Activated CD4-positive, alpha-beta memory T cell treated with anti-CD3 and anti-CD28 coated beads, Interleukin-2, amount 10 ng/mL, durations not matched to agents 7 days and 5 days (primary cell): ENCODE measurements at regions not wholly inside any gene's neighbourhood (a gene's known extent, or its start where the extent isn't known, plus 50 kb on each side); places are given as distances from the start of the nearest gene placed in this dataset.
"Not testable (repeated sequence)": the region's sequence is repeated elsewhere in the genome, so short reads cannot be mapped to it uniquely, and the experiment has no call there.

Source experiments
- CTCF ChIA-PET: fragments of 350-600 bp; sonication (Branson Sonifier 250); formaldehyde crosslinking; loops from one replicate; lab custom pipeline; 2021; ENCODE audit warnings: antibody characterized with exemption, inconsistent platforms; lab: Charles Lee
- POLR2A ChIA-PET: fragments of 350-600 bp; sonication (Branson Sonifier 250); formaldehyde crosslinking; loops from one replicate; lab custom pipeline; 2021; ENCODE audit warnings: antibody characterized with exemption; lab: Charles Lee
- DNase-seq: peaks from one replicate; pipeline ENCODE4 v3.0.0-alpha.2; 2020
- H3K27ac Mint-ChIP-seq: one replicate; pipeline ENCODE4 v1.8.0; 2021; ENCODE audit warnings: mild to moderate bottlenecking, mixed read lengths
- H3K27me3 Mint-ChIP-seq: one replicate; pipeline ENCODE4 v1.8.0; 2021; ENCODE audit warnings: mixed read lengths
- H3K36me3 Mint-ChIP-seq: one replicate; pipeline ENCODE4 v1.8.0; 2021; ENCODE audit warnings: low read depth, mixed read lengths
- H3K4me1 Mint-ChIP-seq: one replicate; pipeline ENCODE4 v1.8.0; 2021; ENCODE audit warnings: mixed read lengths
- H3K4me3 Mint-ChIP-seq: one replicate; pipeline ENCODE4 v1.8.0; 2021; ENCODE audit warnings: mild to moderate bottlenecking, mixed read lengths
- H3K9me3 Mint-ChIP-seq: one replicate; pipeline ENCODE4 v1.8.0; 2021; ENCODE audit warnings: mixed read lengths

GRCh38 chr4:128458816-128459215 is 171.2 kb upstream of the PGRMC2 start:
- Mint-ChIP-seq H3K27me3 (no peaks in the 10 kb centered on the region), H3K9me3 (no peaks in the 10 kb centered on the region), H3K36me3 (no peaks in the 10 kb centered on the region), H3K4me1 (peaks cover 2% of the 10 kb centered on the region), H3K27ac (no peak overlapping the region), H3K4me3 (no peak overlapping the region)
- no peak for DNase-seq
- POLR2A ChIA-PET: no interaction called here
- CTCF ChIA-PET: no interaction called here

- Mint-ChIP-seq H3K27me3 (peaks cover 1% of the 10 kb centered on the region), H3K27ac (no peak overlapping the region), H3K36me3 (no peaks in the 10 kb centered on the region), H3K4me3 (no peak overlapping the region), H3K4me1 (peaks cover 4% of the 10 kb centered on the region), H3K9me3 (no peaks in the 10 kb centered on the region)
- no peak for DNase-seq
- POLR2A ChIA-PET: no interaction called here
- CTCF ChIA-PET: no interaction called here
Observed at GRCh38 chr4:128457726-128458125, 170.1 kb upstream of the PGRMC2 start.

GRCh38 chr4:128456171-128456570 is 168.6 kb upstream of the PGRMC2 start:
- Mint-ChIP-seq H3K27me3 (peaks cover 1% of the 10 kb centered on the region), H3K27ac (no peak overlapping the region), H3K36me3 (no peaks in the 10 kb centered on the region), H3K4me3 (no peak overlapping the region), H3K9me3 (no peaks in the 10 kb centered on the region), H3K4me1 (peaks cover 4% of the 10 kb centered on the region)
- ChIA-PET POLR2A (no interaction called here), CTCF (interaction anchor here (0.5 to 1.5 kb wide), 2 partner anchors 107 to 264 kb away, joined by 3 to 4 read pairs; no protein-coding TSS in a partner anchor)
- no peak for DNase-seq

GRCh38 chr4:128455480-128455879 is 167.9 kb upstream of the PGRMC2 start:
- Mint-ChIP-seq H3K4me3 (no peak overlapping the region), H3K27ac (no peak overlapping the region), H3K27me3 (peaks cover 1% of the 10 kb centered on the region), H3K36me3 (no peaks in the 10 kb centered on the region), H3K9me3 (no peaks in the 10 kb centered on the region), H3K4me1 (peaks cover 4% of the 10 kb centered on the region)
- POLR2A ChIA-PET: no interaction called here
- CTCF ChIA-PET: interaction anchor here (0.5 to 2.4 kb wide), 2 partner anchors 7 to 108 kb away, joined by 3 to 8 read pairs; no protein-coding TSS in a partner anchor
- no peak for DNase-seq

- Mint-ChIP-seq H3K36me3 (no peaks in the 10 kb centered on the region), H3K4me1 (peaks cover 4% of the 10 kb centered on the region), H3K4me3 (no peak overlapping the region), H3K27me3 (peaks cover 1% of the 10 kb centered on the region), H3K27ac (no peak overlapping the region), H3K9me3 (no peaks in the 10 kb centered on the region)
- ChIA-PET CTCF (interaction anchor here (0.7 to 2.4 kb wide), 8 partner anchors 8 to 401 kb away, joined by 3 to 8 read pairs (median 4); no protein-coding TSS in a partner anchor), POLR2A (no interaction called here)
- no peak for DNase-seq
Observed at GRCh38 chr4:128454881-128455280, 167.3 kb upstream of the PGRMC2 start.

- Mint-ChIP-seq H3K27ac (no peak overlapping the region), H3K4me3 (no peak overlapping the region), H3K27me3 (peaks cover 1% of the 10 kb centered on the region), H3K36me3 (no peaks in the 10 kb centered on the region), H3K4me1 (peaks cover 4% of the 10 kb centered on the region), H3K9me3 (no peaks in the 10 kb centered on the region)
- DNase-seq: peak; percentile 60
- POLR2A ChIA-PET: no interaction called here
- CTCF ChIA-PET: interaction anchor here (0.7 to 2.4 kb wide), 9 partner anchors 8 to 401 kb away, joined by 3 to 8 read pairs (median 4); no protein-coding TSS in a partner anchor
Observed at GRCh38 chr4:128454281-128454871, 166.8 kb upstream of the PGRMC2 start.

- CTCF ChIA-PET: no interaction called here
- Mint-ChIP-seq H3K9me3 (no peaks in the 10 kb centered on the region), H3K4me1 (peaks cover 4% of the 10 kb centered on the region), H3K27ac (no peak overlapping the region), H3K27me3 (peaks cover 1% of the 10 kb centered on the region), H3K4me3 (no peak overlapping the region), H3K36me3 (no peaks in the 10 kb centered on the region)
- no peak for DNase-seq
- POLR2A ChIA-PET: no interaction called here
Observed at GRCh38 chr4:128452415-128452814, 164.8 kb upstream of the PGRMC2 start.

GRCh38 chr4:128451270-128451905 is 163.8 kb upstream of the PGRMC2 start:
- H3K4me3 Mint-ChIP-seq: no peak overlapping the region
- no peaks in the 10 kb centered on the region for H3K36me3 Mint-ChIP-seq
- no peak for DNase-seq
- CTCF ChIA-PET: no interaction called here
- no peaks in the 10 kb centered on the region for H3K9me3 Mint-ChIP-seq
- POLR2A ChIA-PET: no interaction called here
- H3K27me3 Mint-ChIP-seq: peaks cover 1% of the 10 kb centered on the region
- no peak overlapping the region for H3K27ac Mint-ChIP-seq
- H3K4me1 Mint-ChIP-seq: peaks cover 4% of the 10 kb centered on the region

- ChIA-PET POLR2A (no interaction called here), CTCF (no interaction called here)
- no peaks in the 10 kb centered on the region for H3K9me3 Mint-ChIP-seq
- H3K4me1 Mint-ChIP-seq: peaks cover 4% of the 10 kb centered on the region
- H3K27ac Mint-ChIP-seq: no peak overlapping the region
- H3K27me3 Mint-ChIP-seq: peaks cover 1% of the 10 kb centered on the region
- H3K4me3 Mint-ChIP-seq: no peak overlapping the region
- H3K36me3 Mint-ChIP-seq: no peaks in the 10 kb centered on the region
- DNase-seq: no peak
Observed at GRCh38 chr4:128450326-128451120, 162.9 kb upstream of the PGRMC2 start.

GRCh38 chr4:128449251-128449650 is 161.6 kb upstream of the PGRMC2 start:
- CTCF ChIA-PET: no interaction called here

GRCh38 chr4:128444544-128445302 is 157.1 kb upstream of the PGRMC2 start:
- DNase-seq: no peak
- ChIA-PET CTCF (no interaction called here), POLR2A (no interaction called here)
- no peak overlapping the region for H3K4me3 Mint-ChIP-seq
- H3K36me3 Mint-ChIP-seq: no peaks in the 10 kb centered on the region
- H3K27me3 Mint-ChIP-seq: no peaks in the 10 kb centered on the region
- no peaks in the 10 kb centered on the region for H3K4me1 Mint-ChIP-seq
- H3K9me3 Mint-ChIP-seq: peaks cover 7% of the 10 kb centered on the region
- H3K27ac Mint-ChIP-seq: no peak overlapping the region

More at GRCh38 chr4:128449251-128449650, 161.6 kb upstream of the PGRMC2 start:
- Mint-ChIP-seq H3K27ac (no peak overlapping the region), H3K4me3 (no peak overlapping the region), H3K36me3 (no peaks in the 10 kb centered on the region), H3K9me3 (peaks cover 4% of the 10 kb centered on the region), H3K27me3 (peaks cover 1% of the 10 kb centered on the region), H3K4me1 (peaks cover 2% of the 10 kb centered on the region)
- no peak for DNase-seq
- POLR2A ChIA-PET: no interaction called here

- Mint-ChIP-seq H3K9me3 (peaks cover 7% of the 10 kb centered on the region), H3K4me3 (no peak overlapping the region), H3K27me3 (peaks cover 5% of the 10 kb centered on the region), H3K27ac (no peak overlapping the region), H3K36me3 (no peaks in the 10 kb centered on the region), H3K4me1 (no peaks in the 10 kb centered on the region)
- CTCF ChIA-PET: no interaction called here
- no peak for DNase-seq
- POLR2A ChIA-PET: no interaction called here
Observed at GRCh38 chr4:128440923-128441322, 153.3 kb upstream of the PGRMC2 start.

- CTCF ChIA-PET, H3K27ac Mint-ChIP-seq, H3K36me3 Mint-ChIP-seq, DNase-seq, H3K9me3 Mint-ChIP-seq, POLR2A ChIA-PET, H3K4me3 Mint-ChIP-seq, H3K4me1 Mint-ChIP-seq, H3K27me3 Mint-ChIP-seq: not testable (repeated sequence)
Observed at GRCh38 chr4:128437023-128437422, 149.4 kb upstream of the PGRMC2 start.
